ENCODE measurements at regions not wholly inside any gene's neighbourhood (a gene's known extent, or its start where the extent isn't known, plus 50 kb on each side); places are given as distances from the start of the nearest gene placed in this dataset.

GRCh38 chr3:110791995-110792686 is 279.5 kb upstream of the NECTIN3 start:
- Histone ChIP-seq H3K9ac (ENCODE audit: low read depth, low read length) (no peak overlapping the region), H3K36me3 (ENCODE audit: insufficient read depth, low read length) (no peaks in the 10 kb centered on the region), H3K9me3 (ENCODE audit: control insufficient read depth, insufficient read depth, low read length) (no peaks in the 10 kb centered on the region), H3K4me1 (ENCODE audit: insufficient read depth, low read length) (no peaks in the 10 kb centered on the region)

- Histone ChIP-seq H3K4me1 (ENCODE audit: insufficient read depth, low read length) (no peaks in the 10 kb centered on the region), H3K9me3 (ENCODE audit: control insufficient read depth, insufficient read depth, low read length) (no peaks in the 10 kb centered on the region), H3K36me3 (ENCODE audit: insufficient read depth, low read length) (no peaks in the 10 kb centered on the region), H3K9ac (ENCODE audit: low read depth, low read length) (no peak overlapping the region)
These were observed 278.0 kb upstream of the NECTIN3 start for GRCh38 chr3:110793611-110794010.

GRCh38 chr3:110795163-110795562 is 276.5 kb upstream of the NECTIN3 start:
- no peaks in the 10 kb centered on the region for H3K9me3 ChIP-seq (ENCODE audit: control insufficient read depth, insufficient read depth, low read length)
- no peaks in the 10 kb centered on the region for H3K36me3 ChIP-seq (ENCODE audit: insufficient read depth, low read length)
- H3K4me1 ChIP-seq (ENCODE audit: insufficient read depth, low read length): no peaks in the 10 kb centered on the region
- H3K9ac ChIP-seq (ENCODE audit: low read depth, low read length): no peak overlapping the region

- H3K36me3 ChIP-seq (ENCODE audit: insufficient read depth, low read length): no peaks in the 10 kb centered on the region
- H3K9me3 ChIP-seq (ENCODE audit: control insufficient read depth, insufficient read depth, low read length): no peaks in the 10 kb centered on the region
- no peaks in the 10 kb centered on the region for H3K4me1 ChIP-seq (ENCODE audit: insufficient read depth, low read length)
- no peak overlapping the region for H3K9ac ChIP-seq (ENCODE audit: low read depth, low read length)
These were observed 272.3 kb upstream of the NECTIN3 start for GRCh38 chr3:110799271-110799670.

GRCh38 chr3:110804856-110805255 is 266.8 kb upstream of the NECTIN3 start:
- no peaks in the 10 kb centered on the region for H3K9me3 ChIP-seq (ENCODE audit: control insufficient read depth, insufficient read depth, low read length)

GRCh38 chr3:110806924-110807323 is 264.7 kb upstream of the NECTIN3 start:
- H3K36me3 ChIP-seq (ENCODE audit: insufficient read depth, low read length): no peaks in the 10 kb centered on the region
- H3K4me1 ChIP-seq (ENCODE audit: insufficient read depth, low read length): no peaks in the 10 kb centered on the region
- no peak overlapping the region for H3K9ac ChIP-seq (ENCODE audit: low read depth, low read length)
- no peaks in the 10 kb centered on the region for H3K9me3 ChIP-seq (ENCODE audit: control insufficient read depth, insufficient read depth, low read length)

More at GRCh38 chr3:110804856-110805255, 266.8 kb upstream of the NECTIN3 start:
- Histone ChIP-seq H3K4me1 (ENCODE audit: insufficient read depth, low read length) (no peaks in the 10 kb centered on the region), H3K9ac (ENCODE audit: low read depth, low read length) (no peak overlapping the region), H3K36me3 (ENCODE audit: insufficient read depth, low read length) (no peaks in the 10 kb centered on the region)

- Histone ChIP-seq H3K9me3 (ENCODE audit: control insufficient read depth, insufficient read depth, low read length) (no peaks in the 10 kb centered on the region), H3K4me1 (ENCODE audit: insufficient read depth, low read length) (no peaks in the 10 kb centered on the region), H3K9ac (ENCODE audit: low read depth, low read length) (no peak overlapping the region), H3K36me3 (ENCODE audit: insufficient read depth, low read length) (no peaks in the 10 kb centered on the region)
These were observed 263.0 kb upstream of the NECTIN3 start for GRCh38 chr3:110808630-110809029.

- Histone ChIP-seq H3K36me3 (ENCODE audit: insufficient read depth, low read length) (no peaks in the 10 kb centered on the region), H3K4me1 (ENCODE audit: insufficient read depth, low read length) (peaks cover 9% of the 10 kb centered on the region; the same call in 1 of the 2 replicates), H3K9me3 (ENCODE audit: control insufficient read depth, insufficient read depth, low read length) (no peaks in the 10 kb centered on the region), H3K9ac (ENCODE audit: low read depth, low read length) (no peak overlapping the region)
These were observed 261.3 kb upstream of the NECTIN3 start for GRCh38 chr3:110810356-110810755.

- H3K36me3 ChIP-seq (ENCODE audit: insufficient read depth, low read length): no peaks in the 10 kb centered on the region
These were observed 260.6 kb upstream of the NECTIN3 start for GRCh38 chr3:110811050-110811449.

GRCh38 chr3:110813541-110813940 is 258.1 kb upstream of the NECTIN3 start:
- H3K36me3 ChIP-seq (ENCODE audit: insufficient read depth, low read length): no peaks in the 10 kb centered on the region
- H3K9ac ChIP-seq (ENCODE audit: low read depth, low read length): no peak overlapping the region
- no peaks in the 10 kb centered on the region for H3K9me3 ChIP-seq (ENCODE audit: control insufficient read depth, insufficient read depth, low read length)
- peaks cover 9% of the 10 kb centered on the region; the same call in 1 of the 2 replicates for H3K4me1 ChIP-seq (ENCODE audit: insufficient read depth, low read length)

More at GRCh38 chr3:110811050-110811449, 260.6 kb upstream of the NECTIN3 start:
- H3K9ac ChIP-seq (ENCODE audit: low read depth, low read length): no peak overlapping the region
- no peaks in the 10 kb centered on the region for H3K9me3 ChIP-seq (ENCODE audit: control insufficient read depth, insufficient read depth, low read length)
- peaks cover 9% of the 10 kb centered on the region; the same call in 1 of the 2 replicates for H3K4me1 ChIP-seq (ENCODE audit: insufficient read depth, low read length)

GRCh38 chr3:110814170-110815007 is 257.2 kb upstream of the NECTIN3 start:
- no peaks in the 10 kb centered on the region for H3K9me3 ChIP-seq (ENCODE audit: control insufficient read depth, insufficient read depth, low read length)
- H3K4me1 ChIP-seq (ENCODE audit: insufficient read depth, low read length): peaks cover 9% of the 10 kb centered on the region; the same call in 1 of the 2 replicates
- no peaks in the 10 kb centered on the region for H3K36me3 ChIP-seq (ENCODE audit: insufficient read depth, low read length)
- H3K9ac ChIP-seq (ENCODE audit: low read depth, low read length): no peak overlapping the region

- Histone ChIP-seq H3K36me3 (ENCODE audit: insufficient read depth, low read length) (no peaks in the 10 kb centered on the region), H3K9me3 (ENCODE audit: control insufficient read depth, insufficient read depth, low read length) (no peaks in the 10 kb centered on the region), H3K9ac (ENCODE audit: low read depth, low read length) (no peak overlapping the region), H3K4me1 (ENCODE audit: insufficient read depth, low read length) (peaks cover 9% of the 10 kb centered on the region; the same call in 1 of the 2 replicates)
These were observed 256.5 kb upstream of the NECTIN3 start for GRCh38 chr3:110815008-110815583.

GRCh38 chr3:110816008-110816407 is 255.6 kb upstream of the NECTIN3 start:
- Histone ChIP-seq H3K36me3 (ENCODE audit: insufficient read depth, low read length) (no peaks in the 10 kb centered on the region), H3K9ac (ENCODE audit: low read depth, low read length) (no peak overlapping the region), H3K9me3 (ENCODE audit: control insufficient read depth, insufficient read depth, low read length) (no peaks in the 10 kb centered on the region), H3K4me1 (ENCODE audit: insufficient read depth, low read length) (peaks cover 9% of the 10 kb centered on the region; the same call in 1 of the 2 replicates)

GRCh38 chr3:110821586-110821985 is 250.0 kb upstream of the NECTIN3 start:
- Histone ChIP-seq H3K9ac (ENCODE audit: low read depth, low read length) (no peak overlapping the region), H3K4me1 (ENCODE audit: insufficient read depth, low read length) (no peaks in the 10 kb centered on the region), H3K9me3 (ENCODE audit: control insufficient read depth, insufficient read depth, low read length) (no peaks in the 10 kb centered on the region), H3K36me3 (ENCODE audit: insufficient read depth, low read length) (no peaks in the 10 kb centered on the region)
